ENCODE measurements at regions not wholly inside any gene's neighbourhood (a gene's known extent, or its start where the extent isn't known, plus 50 kb on each side); places are given as distances from the start of the nearest gene placed in this dataset.

DNA sequence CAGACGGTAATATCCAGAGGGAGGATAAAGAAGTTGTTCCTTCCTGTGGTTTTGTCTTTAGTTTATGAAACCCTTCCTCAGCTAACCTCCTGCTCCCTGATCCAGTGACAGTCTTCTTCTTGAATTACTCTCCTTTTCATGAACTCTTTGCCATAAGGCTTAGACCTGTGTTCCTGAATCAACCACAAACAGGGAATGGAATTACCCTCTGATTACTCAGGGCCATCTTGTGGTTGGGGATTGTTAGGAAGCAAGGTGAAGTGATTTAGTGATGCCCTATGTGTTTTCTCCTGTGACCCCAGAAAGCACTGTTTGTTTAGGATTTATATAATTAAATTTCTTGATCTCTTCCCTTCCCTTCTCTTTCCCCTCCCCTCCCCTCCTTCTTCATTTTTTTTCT is 409.1 kb downstream of the TAF11L14 start (continued):
- TF ChIP-seq, protein P1, sequence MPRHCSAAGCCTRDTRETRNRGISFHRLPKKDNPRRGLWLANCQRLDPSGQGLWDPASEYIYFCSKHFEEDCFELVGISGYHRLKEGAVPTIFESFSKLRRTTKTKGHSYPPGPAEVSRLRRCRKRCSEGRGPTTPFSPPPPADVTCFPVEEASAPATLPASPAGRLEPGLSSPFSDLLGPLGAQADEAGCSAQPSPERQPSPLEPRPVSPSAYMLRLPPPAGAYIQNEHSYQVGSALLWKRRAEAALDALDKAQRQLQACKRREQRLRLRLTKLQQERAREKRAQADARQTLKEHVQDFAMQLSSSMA (CRISPR knock-in tag; IDR thresholded peaks at IDR 0.05), result no peak
- TF ChIP-seq, protein P2, sequence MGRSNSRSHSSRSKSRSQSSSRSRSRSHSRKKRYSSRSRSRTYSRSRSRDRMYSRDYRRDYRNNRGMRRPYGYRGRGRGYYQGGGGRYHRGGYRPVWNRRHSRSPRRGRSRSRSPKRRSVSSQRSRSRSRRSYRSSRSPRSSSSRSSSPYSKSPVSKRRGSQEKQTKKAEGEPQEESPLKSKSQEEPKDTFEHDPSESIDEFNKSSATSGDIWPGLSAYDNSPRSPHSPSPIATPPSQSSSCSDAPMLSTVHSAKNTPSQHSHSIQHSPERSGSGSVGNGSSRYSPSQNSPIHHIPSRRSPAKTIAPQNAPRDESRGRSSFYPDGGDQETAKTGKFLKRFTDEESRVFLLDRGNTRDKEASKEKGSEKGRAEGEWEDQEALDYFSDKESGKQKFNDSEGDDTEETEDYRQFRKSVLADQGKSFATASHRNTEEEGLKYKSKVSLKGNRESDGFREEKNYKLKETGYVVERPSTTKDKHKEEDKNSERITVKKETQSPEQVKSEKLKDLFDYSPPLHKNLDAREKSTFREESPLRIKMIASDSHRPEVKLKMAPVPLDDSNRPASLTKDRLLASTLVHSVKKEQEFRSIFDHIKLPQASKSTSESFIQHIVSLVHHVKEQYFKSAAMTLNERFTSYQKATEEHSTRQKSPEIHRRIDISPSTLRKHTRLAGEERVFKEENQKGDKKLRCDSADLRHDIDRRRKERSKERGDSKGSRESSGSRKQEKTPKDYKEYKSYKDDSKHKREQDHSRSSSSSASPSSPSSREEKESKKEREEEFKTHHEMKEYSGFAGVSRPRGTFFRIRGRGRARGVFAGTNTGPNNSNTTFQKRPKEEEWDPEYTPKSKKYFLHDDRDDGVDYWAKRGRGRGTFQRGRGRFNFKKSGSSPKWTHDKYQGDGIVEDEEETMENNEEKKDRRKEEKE (IDR thresholded peaks at IDR 0.05), result no peak
- no peak for TF ChIP-seq ZNF20 (CRISPR knock-in tag; IDR thresholded peaks at IDR 0.05)
- TF ChIP-seq ZNF691 (CRISPR knock-in tag; IDR thresholded peaks at IDR 0.05; ENCODE audit: borderline replicate concordance, low read depth), result no peak
- no peak for TF ChIP-seq DMTF1 (CRISPR knock-in tag; IDR thresholded peaks at IDR 0.05)
- no peak for TF ChIP-seq ZNF224 (CRISPR knock-in tag; IDR thresholded peaks at IDR 0.05)
- no peak for TF ChIP-seq STAT5B (CRISPR knock-in tag; IDR thresholded peaks at IDR 0.05)

All from HepG2 (cell line).